ENCODE measurements at regions not wholly inside any gene's neighbourhood (a gene's known extent, or its start where the extent isn't known, plus 50 kb on each side); places are given as distances from the start of the nearest gene placed in this dataset.

DNA sequence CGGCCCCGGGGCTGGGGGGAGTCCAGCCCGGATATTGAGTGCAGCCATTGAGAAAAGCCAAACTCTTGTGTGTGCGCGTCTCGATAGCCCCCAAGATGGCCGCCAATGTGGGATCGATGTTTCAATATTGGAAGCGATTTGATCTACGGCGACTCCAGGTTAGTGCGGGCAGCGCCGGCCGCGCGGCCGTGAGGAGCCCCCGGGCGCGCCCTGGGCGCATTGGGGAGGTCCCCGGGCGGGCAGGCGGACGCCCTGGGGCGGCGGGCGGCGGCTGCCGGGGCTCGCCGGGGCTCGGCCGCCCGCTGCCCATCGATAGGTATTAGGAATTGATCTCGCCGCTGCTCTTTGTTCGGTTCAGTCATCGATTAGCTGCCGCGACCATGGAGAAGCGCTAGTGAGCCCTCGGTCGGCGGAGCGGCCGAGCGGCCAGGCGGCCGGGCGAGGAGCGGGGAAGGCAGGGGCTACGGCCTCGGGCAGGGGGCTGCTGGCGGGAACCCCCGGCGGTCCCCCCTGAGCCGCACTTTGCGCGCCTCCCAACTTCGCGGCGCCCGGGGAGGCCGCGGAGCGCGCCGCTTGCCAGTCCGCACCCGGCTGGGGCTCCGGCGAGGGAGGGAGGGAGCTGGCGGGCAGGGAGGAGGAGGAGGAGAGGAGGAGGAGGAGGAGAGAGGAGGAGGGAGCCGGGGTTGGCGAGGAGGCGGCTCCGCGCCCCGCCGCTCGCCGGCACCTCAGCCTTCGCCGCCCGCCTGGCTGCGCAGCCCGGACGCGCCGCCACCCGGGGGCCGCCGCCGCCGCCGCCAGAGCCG is 113.9 kb upstream of the MYL2 start, which contains the start of gene CUX2:
CUX2 (plus strand) TSS at position 83 of the 803 bp plus-strand sequence.
- TF ChIP-seq CEBPB (IDR thresholded peaks at IDR 0.05), result no peak
- no peak for TF ChIP-seq TCF12 (IDR thresholded peaks at IDR 0.05; ENCODE audit: low read depth)
- no peak for TF ChIP-seq NFIC (IDR thresholded peaks at IDR 0.05)
- TF ChIP-seq, protein P1, sequence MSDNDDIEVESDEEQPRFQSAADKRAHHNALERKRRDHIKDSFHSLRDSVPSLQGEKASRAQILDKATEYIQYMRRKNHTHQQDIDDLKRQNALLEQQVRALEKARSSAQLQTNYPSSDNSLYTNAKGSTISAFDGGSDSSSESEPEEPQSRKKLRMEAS (IDR thresholded peaks at IDR 0.05), result no peak
- TF ChIP-seq EP300 (IDR thresholded peaks at IDR 0.05; ENCODE audit: borderline replicate concordance), result no peak
- TF ChIP-seq, protein P2, sequence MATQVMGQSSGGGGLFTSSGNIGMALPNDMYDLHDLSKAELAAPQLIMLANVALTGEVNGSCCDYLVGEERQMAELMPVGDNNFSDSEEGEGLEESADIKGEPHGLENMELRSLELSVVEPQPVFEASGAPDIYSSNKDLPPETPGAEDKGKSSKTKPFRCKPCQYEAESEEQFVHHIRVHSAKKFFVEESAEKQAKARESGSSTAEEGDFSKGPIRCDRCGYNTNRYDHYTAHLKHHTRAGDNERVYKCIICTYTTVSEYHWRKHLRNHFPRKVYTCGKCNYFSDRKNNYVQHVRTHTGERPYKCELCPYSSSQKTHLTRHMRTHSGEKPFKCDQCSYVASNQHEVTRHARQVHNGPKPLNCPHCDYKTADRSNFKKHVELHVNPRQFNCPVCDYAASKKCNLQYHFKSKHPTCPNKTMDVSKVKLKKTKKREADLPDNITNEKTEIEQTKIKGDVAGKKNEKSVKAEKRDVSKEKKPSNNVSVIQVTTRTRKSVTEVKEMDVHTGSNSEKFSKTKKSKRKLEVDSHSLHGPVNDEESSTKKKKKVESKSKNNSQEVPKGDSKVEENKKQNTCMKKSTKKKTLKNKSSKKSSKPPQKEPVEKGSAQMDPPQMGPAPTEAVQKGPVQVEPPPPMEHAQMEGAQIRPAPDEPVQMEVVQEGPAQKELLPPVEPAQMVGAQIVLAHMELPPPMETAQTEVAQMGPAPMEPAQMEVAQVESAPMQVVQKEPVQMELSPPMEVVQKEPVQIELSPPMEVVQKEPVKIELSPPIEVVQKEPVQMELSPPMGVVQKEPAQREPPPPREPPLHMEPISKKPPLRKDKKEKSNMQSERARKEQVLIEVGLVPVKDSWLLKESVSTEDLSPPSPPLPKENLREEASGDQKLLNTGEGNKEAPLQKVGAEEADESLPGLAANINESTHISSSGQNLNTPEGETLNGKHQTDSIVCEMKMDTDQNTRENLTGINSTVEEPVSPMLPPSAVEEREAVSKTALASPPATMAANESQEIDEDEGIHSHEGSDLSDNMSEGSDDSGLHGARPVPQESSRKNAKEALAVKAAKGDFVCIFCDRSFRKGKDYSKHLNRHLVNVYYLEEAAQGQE (IDR thresholded peaks at IDR 0.05; ENCODE audit: low read depth), result no peak
- TF ChIP-seq RAD21 (IDR thresholded peaks at IDR 0.05; ENCODE audit: low read depth), result no peak
- TF ChIP-seq CREB1 (IDR thresholded peaks at IDR 0.05; ENCODE audit: low read depth), result no peak
- TF ChIP-seq TAF1 (IDR thresholded peaks at IDR 0.05; ENCODE audit: low read depth), result no peak
- no peak for TF ChIP-seq ZBTB7A (IDR thresholded peaks at IDR 0.05; ENCODE audit: low read depth)
- TF ChIP-seq FOXM1 (IDR thresholded peaks at IDR 0.05; ENCODE audit: borderline replicate concordance, low read depth), result no peak
- no peak for TF ChIP-seq EGR1 (IDR thresholded peaks at IDR 0.05)

DNA sequence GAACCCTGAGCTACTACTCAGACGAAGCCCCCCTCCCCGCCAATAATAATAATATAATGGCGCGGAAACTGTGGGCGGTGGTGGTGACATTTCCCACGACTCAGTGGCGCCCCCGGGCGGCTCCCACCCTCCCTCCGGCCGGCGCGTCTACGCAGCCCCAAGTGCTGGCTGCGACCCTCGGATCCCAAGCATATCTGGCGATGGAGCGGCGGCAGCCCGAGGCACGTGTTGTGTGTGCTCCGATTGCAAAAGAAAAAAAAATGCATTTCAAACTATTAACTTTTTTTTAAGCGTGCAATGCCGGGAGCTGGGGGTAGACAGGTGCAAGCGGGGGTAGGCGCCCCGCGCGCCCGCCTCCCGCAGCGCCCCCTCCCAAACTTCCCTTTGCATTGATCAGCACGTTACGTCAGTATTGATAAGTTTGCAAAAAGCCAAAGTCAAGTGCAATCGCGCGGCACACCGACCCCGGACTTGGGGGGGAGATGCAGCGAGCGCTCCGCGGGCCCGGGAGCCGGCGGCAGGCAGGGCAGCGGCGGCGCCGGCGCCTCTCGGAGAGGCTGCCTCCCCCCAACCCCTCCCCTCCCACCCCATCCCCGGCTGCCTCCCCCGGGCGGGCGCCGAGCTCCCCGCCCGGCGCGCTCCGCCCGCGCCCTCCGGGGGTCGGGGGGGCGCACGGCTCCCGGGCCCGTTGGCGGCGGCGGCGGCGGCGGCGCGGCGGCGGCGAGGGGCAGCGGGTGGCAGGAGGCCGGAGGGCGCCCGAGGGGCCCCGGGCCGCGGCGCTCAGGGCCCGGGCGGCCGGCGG is 113.1 kb upstream of the MYL2 start:
- TF ChIP-seq TEAD4 (IDR thresholded peaks at IDR 0.05) (no peak), ZBTB7A (IDR thresholded peaks at IDR 0.05; ENCODE audit: low read depth) (peak; percentile 48; the same call in 1 of the 2 replicates)

DNA sequence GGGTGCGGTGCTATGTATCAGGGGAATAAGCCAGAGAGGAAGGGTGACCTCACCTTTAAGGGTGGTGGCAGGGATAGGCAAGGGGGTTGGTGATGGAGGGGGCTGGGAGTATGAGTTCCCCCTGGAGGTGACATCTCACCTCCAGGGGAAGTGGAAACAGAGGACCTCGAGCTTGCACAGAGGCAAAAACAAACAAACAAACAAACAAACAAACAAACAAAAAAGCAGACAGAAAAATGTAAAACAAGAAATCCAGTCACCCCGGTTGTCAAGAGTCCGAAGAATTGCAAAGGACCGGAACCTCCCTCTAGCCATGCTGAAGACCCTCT is 112.2 kb upstream of the MYL2 start:
- TF ChIP-seq ZBTB7A (IDR thresholded peaks at IDR 0.05; ENCODE audit: low read depth) (no peak), TCF12 (IDR thresholded peaks at IDR 0.05; ENCODE audit: low read depth) (no peak), YY1 (IDR thresholded peaks at IDR 0.05; ENCODE audit: low read depth) (no peak), EP300 (IDR thresholded peaks at IDR 0.05; ENCODE audit: borderline replicate concordance) (no peak), CEBPB (IDR thresholded peaks at IDR 0.05) (no peak), CREB1 (IDR thresholded peaks at IDR 0.05; ENCODE audit: low read depth) (no peak), EGR1 (IDR thresholded peaks at IDR 0.05) (no peak), TEAD4 (IDR thresholded peaks at IDR 0.05) (no peak), TAF1 (IDR thresholded peaks at IDR 0.05; ENCODE audit: low read depth) (no peak), FOXM1 (IDR thresholded peaks at IDR 0.05; ENCODE audit: borderline replicate concordance, low read depth) (no peak), NFIC (IDR thresholded peaks at IDR 0.05) (no peak), RAD21 (IDR thresholded peaks at IDR 0.05; ENCODE audit: low read depth) (no peak)
- TF ChIP-seq, protein P3, sequence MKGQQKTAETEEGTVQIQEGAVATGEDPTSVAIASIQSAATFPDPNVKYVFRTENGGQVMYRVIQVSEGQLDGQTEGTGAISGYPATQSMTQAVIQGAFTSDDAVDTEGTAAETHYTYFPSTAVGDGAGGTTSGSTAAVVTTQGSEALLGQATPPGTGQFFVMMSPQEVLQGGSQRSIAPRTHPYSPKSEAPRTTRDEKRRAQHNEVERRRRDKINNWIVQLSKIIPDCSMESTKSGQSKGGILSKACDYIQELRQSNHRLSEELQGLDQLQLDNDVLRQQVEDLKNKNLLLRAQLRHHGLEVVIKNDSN (IDR thresholded peaks at IDR 0.05), result no peak
- TF ChIP-seq, protein P1 (IDR thresholded peaks at IDR 0.05), result no peak
- TF ChIP-seq, protein P2 (IDR thresholded peaks at IDR 0.05; ENCODE audit: low read depth), result no peak

DNA sequence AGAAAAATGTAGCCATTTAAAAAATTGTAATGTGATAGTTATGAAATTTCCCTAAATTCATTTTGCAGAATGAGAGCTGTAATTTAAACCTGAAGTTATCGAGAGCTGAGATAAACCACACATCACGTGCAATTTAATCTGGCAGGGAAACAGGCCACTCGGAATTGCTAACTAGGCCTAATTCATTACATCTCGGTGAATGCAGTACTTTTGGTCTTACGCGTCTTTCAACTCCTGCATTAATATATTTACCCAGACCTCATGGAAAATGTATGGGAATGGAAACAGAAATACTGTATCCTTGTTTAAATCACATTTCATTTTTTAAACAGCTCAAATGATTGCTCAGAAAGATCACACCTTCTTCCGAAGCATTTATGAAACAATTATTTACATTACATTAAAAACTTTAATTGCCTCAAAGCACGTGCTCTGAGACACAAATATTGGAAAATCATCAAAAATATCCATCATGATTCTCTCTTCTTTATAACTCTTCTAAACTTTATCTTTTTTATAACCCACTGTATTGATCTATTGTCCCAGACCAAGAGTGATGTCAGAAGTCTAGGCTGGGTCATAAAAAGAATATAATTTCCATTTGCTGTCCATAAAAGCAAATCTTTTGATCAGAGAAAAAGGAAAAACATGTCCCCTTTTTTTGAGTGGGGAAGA is 111.7 kb upstream of the MYL2 start:
- no peak for TF ChIP-seq YY1 (IDR thresholded peaks at IDR 0.05; ENCODE audit: low read depth)
- TF ChIP-seq CEBPB (IDR thresholded peaks at IDR 0.05), result no peak
- TF ChIP-seq, protein P3 (IDR thresholded peaks at IDR 0.05), result no peak
- TF ChIP-seq TEAD4 (IDR thresholded peaks at IDR 0.05), result no peak
- no peak for TF ChIP-seq TCF12 (IDR thresholded peaks at IDR 0.05; ENCODE audit: low read depth)
- TF ChIP-seq TAF1 (IDR thresholded peaks at IDR 0.05; ENCODE audit: low read depth), result no peak
- TF ChIP-seq FOXM1 (IDR thresholded peaks at IDR 0.05; ENCODE audit: borderline replicate concordance, low read depth), result no peak
- TF ChIP-seq, protein P2 (IDR thresholded peaks at IDR 0.05; ENCODE audit: low read depth), result no peak
- no peak for TF ChIP-seq RAD21 (IDR thresholded peaks at IDR 0.05; ENCODE audit: low read depth)
- no peak for TF ChIP-seq CREB1 (IDR thresholded peaks at IDR 0.05; ENCODE audit: low read depth)
- no peak for TF ChIP-seq NFIC (IDR thresholded peaks at IDR 0.05)
- TF ChIP-seq EGR1 (IDR thresholded peaks at IDR 0.05), result no peak
- no peak for TF ChIP-seq ZBTB7A (IDR thresholded peaks at IDR 0.05; ENCODE audit: low read depth)
- TF ChIP-seq, protein P1 (IDR thresholded peaks at IDR 0.05), result no peak

All from Ishikawa (cell line).